ENCODE measurements at regions not wholly inside any gene's neighbourhood (a gene's known extent, or its start where the extent isn't known, plus 50 kb on each side); places are given as distances from the start of the nearest gene placed in this dataset.

DNA sequence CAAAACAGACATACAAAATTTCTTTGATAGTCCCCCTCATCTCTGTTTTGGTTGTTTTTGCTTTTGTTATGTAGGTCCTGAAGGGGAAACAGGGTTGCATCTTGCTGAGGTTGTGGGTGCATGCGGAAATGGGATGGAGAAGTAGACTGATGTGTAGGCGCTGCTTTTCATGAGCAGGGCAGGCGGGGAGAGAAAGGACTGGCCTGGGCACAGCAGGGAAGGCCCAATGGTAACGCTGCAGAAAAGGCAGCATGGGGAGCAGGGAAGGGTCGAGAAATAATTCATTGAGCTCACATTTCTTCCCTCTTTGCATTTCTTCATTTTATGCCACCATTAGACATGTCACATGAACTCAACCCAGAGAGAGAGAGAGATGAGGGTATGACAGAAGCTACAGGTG is 74.3 kb upstream of the CCN2 start:
- H4K20me1 ChIP-seq (ENCODE audit: insufficient read depth) = no peaks in the 10 kb centered on the region
- ATAC-seq = no peak
- intact Hi-C loops (cut with micrococcal nuclease) = no loop called here

More for the DNA sequence above, 74.3 kb upstream of the CCN2 start:
- Histone ChIP-seq H2AFZ (ENCODE audit: low read depth, low read length, poor library complexity, severe bottlenecking) (no peak overlapping the region), H3K79me2 (ENCODE audit: insufficient read depth, low read length) (no peaks in the 10 kb centered on the region), H3K27me3 (ENCODE audit: insufficient read depth, low read length) (no peaks in the 10 kb centered on the region), H3K9ac (ENCODE audit: low read length) (no peak overlapping the region), H3K27ac (ENCODE audit: low read depth, low read length) (no peak overlapping the region), H3K9me2 (ENCODE audit: insufficient read depth) (no peaks in the 10 kb centered on the region), H3K9me3 (ENCODE audit: control insufficient read depth in 1 of 2, insufficient read depth in 1 of 2, low read depth in 1 of 2, low read length in 2 of 2) (no peaks in the 10 kb centered on the region), H3K4me1 (ENCODE audit: control insufficient read depth in 1 of 2, insufficient read depth in 2 of 2, low read length in 2 of 2) (peaks cover 0 to 5% of the 10 kb centered on the region in 2 experiments; a peak in 1 of 4 replicates), H3K4me3 (replicated peaks in 1 of 2; ENCODE audit: low read depth in 1 of 2, low read length in 2 of 2) (no peak overlapping the region), H3K36me3 (ENCODE audit: control insufficient read depth in 1 of 2, insufficient read depth in 2 of 2, low read length in 2 of 2) (no peaks in the 10 kb centered on the region), H3K4me2 (ENCODE audit: low read length) (no peak overlapping the region)
- RAD21 ChIA-PET (ENCODE audit: low non-redundant PET in 1 of 2, low total read pairs in 2 of 2, uncharacterized antibody in 2 of 2, unreplicated experiment in 2 of 2) = no interaction called here
- CTCF ChIA-PET = no interaction called here
- POLR2A ChIA-PET = no interaction called here
- DNase-seq (ENCODE audit: low read depth, low spot score) = no peak
- BruUV-seq (replicated peaks) = no TSS peak
- TF ChIP-seq SRF (IDR thresholded peaks at IDR 0.05; ENCODE audit: low read depth) (no peak), ZNF274 (IDR thresholded peaks at IDR 0.05; ENCODE audit: low read depth, low read length) (no peak), EGR1 (IDR thresholded peaks at IDR 0.05; ENCODE audit: low read depth) (no peak), SIN3A (IDR thresholded peaks at IDR 0.05; ENCODE audit: low read depth) (no peak), JUND (IDR thresholded peaks at IDR 0.05) (no peak), CBX3 (IDR thresholded peaks at IDR 0.05; ENCODE audit: low read depth) (no peak), EZH2phosphoT487 (IDR thresholded peaks at IDR 0.05; ENCODE audit: borderline replicate concordance) (no peak), RAD21 (IDR thresholded peaks at IDR 0.05; ENCODE audit: low read depth) (no peak)
- TF ChIP-seq, protein P1, sequence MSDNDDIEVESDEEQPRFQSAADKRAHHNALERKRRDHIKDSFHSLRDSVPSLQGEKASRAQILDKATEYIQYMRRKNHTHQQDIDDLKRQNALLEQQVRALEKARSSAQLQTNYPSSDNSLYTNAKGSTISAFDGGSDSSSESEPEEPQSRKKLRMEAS (IDR thresholded peaks at IDR 0.05) = no peak
- TF ChIP-seq, protein P2, sequence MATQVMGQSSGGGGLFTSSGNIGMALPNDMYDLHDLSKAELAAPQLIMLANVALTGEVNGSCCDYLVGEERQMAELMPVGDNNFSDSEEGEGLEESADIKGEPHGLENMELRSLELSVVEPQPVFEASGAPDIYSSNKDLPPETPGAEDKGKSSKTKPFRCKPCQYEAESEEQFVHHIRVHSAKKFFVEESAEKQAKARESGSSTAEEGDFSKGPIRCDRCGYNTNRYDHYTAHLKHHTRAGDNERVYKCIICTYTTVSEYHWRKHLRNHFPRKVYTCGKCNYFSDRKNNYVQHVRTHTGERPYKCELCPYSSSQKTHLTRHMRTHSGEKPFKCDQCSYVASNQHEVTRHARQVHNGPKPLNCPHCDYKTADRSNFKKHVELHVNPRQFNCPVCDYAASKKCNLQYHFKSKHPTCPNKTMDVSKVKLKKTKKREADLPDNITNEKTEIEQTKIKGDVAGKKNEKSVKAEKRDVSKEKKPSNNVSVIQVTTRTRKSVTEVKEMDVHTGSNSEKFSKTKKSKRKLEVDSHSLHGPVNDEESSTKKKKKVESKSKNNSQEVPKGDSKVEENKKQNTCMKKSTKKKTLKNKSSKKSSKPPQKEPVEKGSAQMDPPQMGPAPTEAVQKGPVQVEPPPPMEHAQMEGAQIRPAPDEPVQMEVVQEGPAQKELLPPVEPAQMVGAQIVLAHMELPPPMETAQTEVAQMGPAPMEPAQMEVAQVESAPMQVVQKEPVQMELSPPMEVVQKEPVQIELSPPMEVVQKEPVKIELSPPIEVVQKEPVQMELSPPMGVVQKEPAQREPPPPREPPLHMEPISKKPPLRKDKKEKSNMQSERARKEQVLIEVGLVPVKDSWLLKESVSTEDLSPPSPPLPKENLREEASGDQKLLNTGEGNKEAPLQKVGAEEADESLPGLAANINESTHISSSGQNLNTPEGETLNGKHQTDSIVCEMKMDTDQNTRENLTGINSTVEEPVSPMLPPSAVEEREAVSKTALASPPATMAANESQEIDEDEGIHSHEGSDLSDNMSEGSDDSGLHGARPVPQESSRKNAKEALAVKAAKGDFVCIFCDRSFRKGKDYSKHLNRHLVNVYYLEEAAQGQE (IDR thresholded peaks at IDR 0.05; ENCODE audit: low read depth) = no peak

Measured in HCT116 (cell line).